ENCODE measurements at regions not wholly inside any gene's neighbourhood (a gene's known extent, or its start where the extent isn't known, plus 50 kb on each side); places are given as distances from the start of the nearest gene placed in this dataset.

DNA sequence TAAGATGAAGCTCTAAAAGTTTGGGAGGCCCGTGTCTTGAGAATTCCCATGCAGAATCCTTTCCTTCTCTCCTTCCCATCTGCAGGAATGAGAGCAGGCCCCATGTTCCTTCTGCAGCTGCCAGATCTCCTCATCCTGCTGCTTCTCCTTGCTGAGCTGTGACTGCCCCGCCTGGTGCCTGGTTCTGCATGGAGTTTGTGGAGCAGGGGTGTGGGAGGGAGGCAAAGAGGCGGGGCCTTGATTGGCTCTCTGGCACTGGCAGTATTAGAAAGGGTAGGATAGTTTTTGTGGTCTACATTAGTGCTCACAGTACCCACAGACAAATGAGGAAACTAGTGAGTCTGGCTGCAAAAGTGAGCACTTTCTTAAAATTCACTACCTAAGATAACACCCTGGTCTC lies 91.1 kb upstream of the CLPB start (continued):
- TF ChIP-seq, protein P1, sequence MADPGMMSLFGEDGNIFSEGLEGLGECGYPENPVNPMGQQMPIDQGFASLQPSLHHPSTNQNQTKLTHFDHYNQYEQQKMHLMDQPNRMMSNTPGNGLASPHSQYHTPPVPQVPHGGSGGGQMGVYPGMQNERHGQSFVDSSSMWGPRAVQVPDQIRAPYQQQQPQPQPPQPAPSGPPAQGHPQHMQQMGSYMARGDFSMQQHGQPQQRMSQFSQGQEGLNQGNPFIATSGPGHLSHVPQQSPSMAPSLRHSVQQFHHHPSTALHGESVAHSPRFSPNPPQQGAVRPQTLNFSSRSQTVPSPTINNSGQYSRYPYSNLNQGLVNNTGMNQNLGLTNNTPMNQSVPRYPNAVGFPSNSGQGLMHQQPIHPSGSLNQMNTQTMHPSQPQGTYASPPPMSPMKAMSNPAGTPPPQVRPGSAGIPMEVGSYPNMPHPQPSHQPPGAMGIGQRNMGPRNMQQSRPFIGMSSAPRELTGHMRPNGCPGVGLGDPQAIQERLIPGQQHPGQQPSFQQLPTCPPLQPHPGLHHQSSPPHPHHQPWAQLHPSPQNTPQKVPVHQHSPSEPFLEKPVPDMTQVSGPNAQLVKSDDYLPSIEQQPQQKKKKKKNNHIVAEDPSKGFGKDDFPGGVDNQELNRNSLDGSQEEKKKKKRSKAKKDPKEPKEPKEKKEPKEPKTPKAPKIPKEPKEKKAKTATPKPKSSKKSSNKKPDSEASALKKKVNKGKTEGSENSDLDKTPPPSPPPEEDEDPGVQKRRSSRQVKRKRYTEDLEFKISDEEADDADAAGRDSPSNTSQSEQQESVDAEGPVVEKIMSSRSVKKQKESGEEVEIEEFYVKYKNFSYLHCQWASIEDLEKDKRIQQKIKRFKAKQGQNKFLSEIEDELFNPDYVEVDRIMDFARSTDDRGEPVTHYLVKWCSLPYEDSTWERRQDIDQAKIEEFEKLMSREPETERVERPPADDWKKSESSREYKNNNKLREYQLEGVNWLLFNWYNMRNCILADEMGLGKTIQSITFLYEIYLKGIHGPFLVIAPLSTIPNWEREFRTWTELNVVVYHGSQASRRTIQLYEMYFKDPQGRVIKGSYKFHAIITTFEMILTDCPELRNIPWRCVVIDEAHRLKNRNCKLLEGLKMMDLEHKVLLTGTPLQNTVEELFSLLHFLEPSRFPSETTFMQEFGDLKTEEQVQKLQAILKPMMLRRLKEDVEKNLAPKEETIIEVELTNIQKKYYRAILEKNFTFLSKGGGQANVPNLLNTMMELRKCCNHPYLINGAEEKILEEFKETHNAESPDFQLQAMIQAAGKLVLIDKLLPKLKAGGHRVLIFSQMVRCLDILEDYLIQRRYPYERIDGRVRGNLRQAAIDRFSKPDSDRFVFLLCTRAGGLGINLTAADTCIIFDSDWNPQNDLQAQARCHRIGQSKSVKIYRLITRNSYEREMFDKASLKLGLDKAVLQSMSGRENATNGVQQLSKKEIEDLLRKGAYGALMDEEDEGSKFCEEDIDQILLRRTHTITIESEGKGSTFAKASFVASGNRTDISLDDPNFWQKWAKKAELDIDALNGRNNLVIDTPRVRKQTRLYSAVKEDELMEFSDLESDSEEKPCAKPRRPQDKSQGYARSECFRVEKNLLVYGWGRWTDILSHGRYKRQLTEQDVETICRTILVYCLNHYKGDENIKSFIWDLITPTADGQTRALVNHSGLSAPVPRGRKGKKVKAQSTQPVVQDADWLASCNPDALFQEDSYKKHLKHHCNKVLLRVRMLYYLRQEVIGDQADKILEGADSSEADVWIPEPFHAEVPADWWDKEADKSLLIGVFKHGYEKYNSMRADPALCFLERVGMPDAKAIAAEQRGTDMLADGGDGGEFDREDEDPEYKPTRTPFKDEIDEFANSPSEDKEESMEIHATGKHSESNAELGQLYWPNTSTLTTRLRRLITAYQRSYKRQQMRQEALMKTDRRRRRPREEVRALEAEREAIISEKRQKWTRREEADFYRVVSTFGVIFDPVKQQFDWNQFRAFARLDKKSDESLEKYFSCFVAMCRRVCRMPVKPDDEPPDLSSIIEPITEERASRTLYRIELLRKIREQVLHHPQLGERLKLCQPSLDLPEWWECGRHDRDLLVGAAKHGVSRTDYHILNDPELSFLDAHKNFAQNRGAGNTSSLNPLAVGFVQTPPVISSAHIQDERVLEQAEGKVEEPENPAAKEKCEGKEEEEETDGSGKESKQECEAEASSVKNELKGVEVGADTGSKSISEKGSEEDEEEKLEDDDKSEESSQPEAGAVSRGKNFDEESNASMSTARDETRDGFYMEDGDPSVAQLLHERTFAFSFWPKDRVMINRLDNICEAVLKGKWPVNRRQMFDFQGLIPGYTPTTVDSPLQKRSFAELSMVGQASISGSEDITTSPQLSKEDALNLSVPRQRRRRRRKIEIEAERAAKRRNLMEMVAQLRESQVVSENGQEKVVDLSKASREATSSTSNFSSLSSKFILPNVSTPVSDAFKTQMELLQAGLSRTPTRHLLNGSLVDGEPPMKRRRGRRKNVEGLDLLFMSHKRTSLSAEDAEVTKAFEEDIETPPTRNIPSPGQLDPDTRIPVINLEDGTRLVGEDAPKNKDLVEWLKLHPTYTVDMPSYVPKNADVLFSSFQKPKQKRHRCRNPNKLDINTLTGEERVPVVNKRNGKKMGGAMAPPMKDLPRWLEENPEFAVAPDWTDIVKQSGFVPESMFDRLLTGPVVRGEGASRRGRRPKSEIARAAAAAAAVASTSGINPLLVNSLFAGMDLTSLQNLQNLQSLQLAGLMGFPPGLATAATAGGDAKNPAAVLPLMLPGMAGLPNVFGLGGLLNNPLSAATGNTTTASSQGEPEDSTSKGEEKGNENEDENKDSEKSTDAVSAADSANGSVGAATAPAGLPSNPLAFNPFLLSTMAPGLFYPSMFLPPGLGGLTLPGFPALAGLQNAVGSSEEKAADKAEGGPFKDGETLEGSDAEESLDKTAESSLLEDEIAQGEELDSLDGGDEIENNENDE (IDR thresholded peaks at IDR 0.05; ENCODE audit: insufficient replicate concordance, low read length) = no peak
- no peak for TF ChIP-seq FOSL1 (IDR thresholded peaks at IDR 0.05; ENCODE audit: insufficient read depth, low read depth, low read length)
- TF ChIP-seq, protein P2, sequence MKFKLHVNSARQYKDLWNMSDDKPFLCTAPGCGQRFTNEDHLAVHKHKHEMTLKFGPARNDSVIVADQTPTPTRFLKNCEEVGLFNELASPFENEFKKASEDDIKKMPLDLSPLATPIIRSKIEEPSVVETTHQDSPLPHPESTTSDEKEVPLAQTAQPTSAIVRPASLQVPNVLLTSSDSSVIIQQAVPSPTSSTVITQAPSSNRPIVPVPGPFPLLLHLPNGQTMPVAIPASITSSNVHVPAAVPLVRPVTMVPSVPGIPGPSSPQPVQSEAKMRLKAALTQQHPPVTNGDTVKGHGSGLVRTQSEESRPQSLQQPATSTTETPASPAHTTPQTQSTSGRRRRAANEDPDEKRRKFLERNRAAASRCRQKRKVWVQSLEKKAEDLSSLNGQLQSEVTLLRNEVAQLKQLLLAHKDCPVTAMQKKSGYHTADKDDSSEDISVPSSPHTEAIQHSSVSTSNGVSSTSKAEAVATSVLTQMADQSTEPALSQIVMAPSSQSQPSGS (IDR thresholded peaks at IDR 0.05; ENCODE audit: low read length) = no peak
- TF ChIP-seq, protein P3, sequence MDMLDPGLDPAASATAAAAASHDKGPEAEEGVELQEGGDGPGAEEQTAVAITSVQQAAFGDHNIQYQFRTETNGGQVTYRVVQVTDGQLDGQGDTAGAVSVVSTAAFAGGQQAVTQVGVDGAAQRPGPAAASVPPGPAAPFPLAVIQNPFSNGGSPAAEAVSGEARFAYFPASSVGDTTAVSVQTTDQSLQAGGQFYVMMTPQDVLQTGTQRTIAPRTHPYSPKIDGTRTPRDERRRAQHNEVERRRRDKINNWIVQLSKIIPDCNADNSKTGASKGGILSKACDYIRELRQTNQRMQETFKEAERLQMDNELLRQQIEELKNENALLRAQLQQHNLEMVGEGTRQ (IDR thresholded peaks at IDR 0.05; ENCODE audit: low read length) = no peak
- TF ChIP-seq, protein P4, sequence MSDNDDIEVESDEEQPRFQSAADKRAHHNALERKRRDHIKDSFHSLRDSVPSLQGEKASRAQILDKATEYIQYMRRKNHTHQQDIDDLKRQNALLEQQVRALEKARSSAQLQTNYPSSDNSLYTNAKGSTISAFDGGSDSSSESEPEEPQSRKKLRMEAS (IDR thresholded peaks at IDR 0.05) = no peak
- TF ChIP-seq HDAC6 (IDR thresholded peaks at IDR 0.05; ENCODE audit: low read depth, low read length) = no peak
- TF ChIP-seq RBBP5 (IDR thresholded peaks at IDR 0.05; ENCODE audit: borderline replicate concordance, low read depth, low read length) = no peak
- TF ChIP-seq BCL11A (IDR thresholded peaks at IDR 0.05; ENCODE audit: low read depth in 2 of 2, low read length in 2 of 2) = no peak
- no peak for TF ChIP-seq SP4 (IDR thresholded peaks at IDR 0.05; ENCODE audit: low read length)

All from H1 (cell line).